ENCODE measurements at regions not wholly inside any gene's neighbourhood (a gene's known extent, or its start where the extent isn't known, plus 50 kb on each side); places are given as distances from the start of the nearest gene placed in this dataset.

GRCh38 chr4:38382520-38382919 is 281.5 kb upstream of the KLF3 start:
- Histone ChIP-seq H3K4me3 (ENCODE audit: low read depth, low read length, poor library complexity, severe bottlenecking) (no peak overlapping the region), H3K9ac (ENCODE audit: low read length) (no peak overlapping the region), H3K4me2 (ENCODE audit: low read length) (no peak overlapping the region), H3K9me3 (ENCODE audit: low read length) (no peaks in the 10 kb centered on the region), H3K79me2 (ENCODE audit: insufficient read depth, low read length) (no peaks in the 10 kb centered on the region), H3K27ac (ENCODE audit: low read depth, low read length, poor library complexity, severe bottlenecking) (no peak overlapping the region), H2AFZ (ENCODE audit: low read length) (no peak overlapping the region), H3K9me2 (ENCODE audit: low read depth, low read length) (no peaks in the 10 kb centered on the region), H4K20me1 (ENCODE audit: insufficient read depth, low read length) (no peaks in the 10 kb centered on the region), H3K36me3 (ENCODE audit: insufficient read depth, low read length) (no peaks in the 10 kb centered on the region), H3K4me1 (ENCODE audit: insufficient read depth, low read length, severe bottlenecking) (no peaks in the 10 kb centered on the region), H3F3A (ENCODE audit: insufficient read depth, low read length) (no peaks in the 10 kb centered on the region), H3K27me3 (ENCODE audit: insufficient read depth, low read length) (no peaks in the 10 kb centered on the region)
- no peak for TF ChIP-seq CTCF (IDR thresholded peaks at IDR 0.05; ENCODE audit: low read length)
- TF ChIP-seq EZH2 (IDR thresholded peaks at IDR 0.05; ENCODE audit: borderline replicate concordance, low read length), result no peak

GRCh38 chr4:38383646-38384121 is 280.3 kb upstream of the KLF3 start:
- H3K4me2 ChIP-seq (ENCODE audit: low read length), result no peak overlapping the region
- H2AFZ ChIP-seq (ENCODE audit: low read length), result no peak overlapping the region
- no peak overlapping the region for H3K4me3 ChIP-seq (ENCODE audit: low read depth, low read length, poor library complexity, severe bottlenecking)
- H3K27me3 ChIP-seq (ENCODE audit: insufficient read depth, low read length), result no peaks in the 10 kb centered on the region
- no peak for TF ChIP-seq EZH2 (IDR thresholded peaks at IDR 0.05; ENCODE audit: borderline replicate concordance, low read length)
- no peak for TF ChIP-seq CTCF (IDR thresholded peaks at IDR 0.05; ENCODE audit: low read length)
- no peaks in the 10 kb centered on the region for H3K9me3 ChIP-seq (ENCODE audit: low read length)
- no peaks in the 10 kb centered on the region for H3F3A ChIP-seq (ENCODE audit: insufficient read depth, low read length)
- no peaks in the 10 kb centered on the region for H3K4me1 ChIP-seq (ENCODE audit: insufficient read depth, low read length, severe bottlenecking)
- H3K9ac ChIP-seq (ENCODE audit: low read length), result no peak overlapping the region
- H3K36me3 ChIP-seq (ENCODE audit: insufficient read depth, low read length), result no peaks in the 10 kb centered on the region
- no peak overlapping the region for H3K27ac ChIP-seq (ENCODE audit: low read depth, low read length, poor library complexity, severe bottlenecking)
- no peaks in the 10 kb centered on the region for H3K79me2 ChIP-seq (ENCODE audit: insufficient read depth, low read length)
- H4K20me1 ChIP-seq (ENCODE audit: insufficient read depth, low read length), result no peaks in the 10 kb centered on the region
- no peaks in the 10 kb centered on the region for H3K9me2 ChIP-seq (ENCODE audit: low read depth, low read length)

GRCh38 chr4:38385093-38386004 is 278.6 kb upstream of the KLF3 start:
- Histone ChIP-seq H3K36me3 (ENCODE audit: insufficient read depth, low read length) (no peaks in the 10 kb centered on the region), H3K4me1 (ENCODE audit: insufficient read depth, low read length, severe bottlenecking) (no peaks in the 10 kb centered on the region), H3F3A (ENCODE audit: insufficient read depth, low read length) (no peaks in the 10 kb centered on the region), H3K27me3 (ENCODE audit: insufficient read depth, low read length) (no peaks in the 10 kb centered on the region), H2AFZ (ENCODE audit: low read length) (no peak overlapping the region), H3K79me2 (ENCODE audit: insufficient read depth, low read length) (no peaks in the 10 kb centered on the region), H3K9me3 (ENCODE audit: low read length) (no peaks in the 10 kb centered on the region), H3K27ac (ENCODE audit: low read depth, low read length, poor library complexity, severe bottlenecking) (no peak overlapping the region), H3K9ac (ENCODE audit: low read length) (no peak overlapping the region), H4K20me1 (ENCODE audit: insufficient read depth, low read length) (no peaks in the 10 kb centered on the region), H3K4me3 (ENCODE audit: low read depth, low read length, poor library complexity, severe bottlenecking) (no peak overlapping the region), H3K9me2 (ENCODE audit: low read depth, low read length) (no peaks in the 10 kb centered on the region), H3K4me2 (ENCODE audit: low read length) (no peak overlapping the region)
- TF ChIP-seq EZH2 (IDR thresholded peaks at IDR 0.05; ENCODE audit: borderline replicate concordance, low read length) (no peak), CTCF (IDR thresholded peaks at IDR 0.05; ENCODE audit: low read length) (no peak)

Data from OCI-LY1 (cell line).